NOMO-1 treated with dmso at 0.1 percent for 144 hours (cell line): ENCODE measurements at regions not wholly inside any gene's neighbourhood (a gene's known extent, or its start where the extent isn't known, plus 50 kb on each side); places are given as distances from the start of the nearest gene placed in this dataset.
"Not testable (repeated sequence)": the region's sequence is repeated elsewhere in the genome, so short reads cannot be mapped to it uniquely, and the experiment has no call there.

Experiments used
- DNase-seq: peaks from one replicate; lab custom pipeline; 2025; ENCODE audit not compliant: unreplicated experiment; lab: John Stamatoyannopoulos, UW

DNA sequence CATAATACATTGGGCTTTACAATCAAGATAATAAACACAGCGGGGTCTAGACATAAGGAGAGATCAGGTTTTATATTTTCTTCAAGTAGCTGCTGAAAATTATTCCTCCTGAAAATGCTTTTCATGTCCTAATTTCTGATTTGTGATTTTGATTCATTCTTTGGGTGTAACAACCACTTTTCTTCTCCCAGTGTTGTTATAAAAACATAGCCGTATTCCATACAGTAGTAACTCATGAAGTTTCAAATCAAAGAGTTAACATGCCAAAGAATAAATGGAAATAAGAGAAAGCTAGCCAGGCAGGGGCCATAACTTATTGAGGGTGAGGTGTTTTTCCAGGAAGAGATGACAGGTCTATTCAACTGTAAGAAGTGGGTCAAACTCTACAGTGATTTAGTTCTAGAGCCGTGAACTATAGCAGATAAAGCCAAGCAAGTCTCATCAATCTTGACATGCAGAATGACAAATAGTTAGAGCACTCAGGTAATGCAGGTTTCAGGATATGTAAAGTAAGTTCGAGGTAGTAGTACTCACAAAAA is 934.4 kb upstream of the SLITRK1 start:
- no peak for DNase-seq

DNA sequence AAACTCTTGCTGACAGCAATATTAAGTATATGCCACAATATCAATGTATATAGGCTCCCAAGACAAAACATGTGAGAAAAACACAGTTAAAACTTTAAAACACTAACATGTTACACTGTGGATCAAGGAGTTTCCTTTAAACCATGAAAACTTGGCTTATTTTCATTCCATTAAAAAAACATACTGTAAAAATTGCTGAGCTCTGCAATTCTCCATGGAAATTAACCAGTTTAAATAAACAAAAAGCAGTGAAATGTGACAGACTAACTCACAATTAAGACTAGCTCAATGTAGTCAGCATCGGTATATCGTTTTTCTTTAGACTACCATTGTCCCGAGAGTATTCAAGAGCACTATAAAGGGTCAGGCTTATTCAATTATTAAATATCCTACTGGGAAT is 930.5 kb upstream of the SLITRK1 start:
- no peak for DNase-seq

DNA sequence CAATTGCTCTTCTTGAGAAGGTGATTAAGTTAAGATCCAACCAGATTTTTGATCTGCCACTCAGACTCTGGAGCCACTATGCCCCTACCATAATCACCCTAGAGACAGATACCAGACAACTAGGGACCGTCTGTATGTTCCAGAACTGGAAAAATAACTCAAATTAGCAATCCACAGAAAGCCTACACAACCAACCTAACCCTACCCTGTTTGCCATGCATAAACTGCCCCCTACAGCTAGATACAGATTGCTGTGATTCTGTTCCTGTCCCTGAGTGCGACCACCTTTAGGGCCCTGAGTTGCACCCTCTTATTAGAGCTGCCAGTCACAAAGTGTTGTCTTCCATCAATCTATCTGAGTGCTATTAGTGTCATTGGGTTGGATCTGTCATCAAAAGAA is 929.8 kb upstream of the SLITRK1 start:
- no peak for DNase-seq

- no peak for DNase-seq
Observed at GRCh38 chr13:84810781-84811180, 928.5 kb upstream of the SLITRK1 start.

DNA sequence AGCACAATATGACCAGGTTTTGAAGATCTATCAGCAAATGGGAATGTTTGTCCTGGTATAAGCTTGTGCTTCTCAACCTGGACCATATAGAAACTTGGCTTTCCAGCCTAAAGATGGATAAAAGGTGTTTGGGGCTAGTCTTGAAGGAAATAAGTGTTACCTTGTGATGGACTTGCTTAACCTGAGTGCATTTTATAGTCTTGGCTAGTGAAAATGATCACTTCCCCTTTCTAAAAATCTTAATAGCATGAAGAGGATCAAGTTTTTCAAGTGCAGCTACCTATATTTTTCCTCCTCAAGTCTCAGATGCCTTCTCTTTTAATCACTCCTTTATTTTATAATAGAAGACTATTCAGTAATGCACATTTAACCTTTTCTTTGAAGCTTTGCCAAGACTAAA is 919.8 kb upstream of the SLITRK1 start:
- no peak for DNase-seq

GRCh38 chr13:84784443-84785153 is 902.3 kb upstream of the SLITRK1 start:
- no peak for DNase-seq

DNA sequence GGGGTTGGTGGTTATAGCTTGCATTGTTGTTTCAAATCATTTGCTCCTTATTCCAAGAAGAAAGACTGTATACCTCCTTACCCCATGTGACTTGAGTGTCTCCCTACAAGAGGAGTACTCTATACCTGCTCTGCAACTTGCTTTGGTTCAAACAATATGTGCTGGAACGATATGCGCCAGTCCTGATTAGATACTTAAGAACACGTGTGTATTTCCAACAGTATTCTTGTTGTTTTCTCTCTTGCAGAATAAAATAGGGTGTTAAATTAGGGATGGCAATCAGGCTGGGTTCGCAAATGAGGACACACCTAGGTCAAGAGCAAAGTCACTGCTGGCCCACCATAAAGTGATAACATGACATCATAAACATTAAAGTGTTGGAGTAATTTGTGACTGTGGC is 895.0 kb upstream of the SLITRK1 start:
- no peak for DNase-seq

GRCh38 chr13:84776593-84776992 is 894.3 kb upstream of the SLITRK1 start:
- DNase-seq = no peak

- DNase-seq = not testable (repeated sequence)
Observed at GRCh38 chr13:84775920-84776319, 893.6 kb upstream of the SLITRK1 start.

GRCh38 chr13:84774111-84774510 is 891.8 kb upstream of the SLITRK1 start:
- DNase-seq = no peak

DNA sequence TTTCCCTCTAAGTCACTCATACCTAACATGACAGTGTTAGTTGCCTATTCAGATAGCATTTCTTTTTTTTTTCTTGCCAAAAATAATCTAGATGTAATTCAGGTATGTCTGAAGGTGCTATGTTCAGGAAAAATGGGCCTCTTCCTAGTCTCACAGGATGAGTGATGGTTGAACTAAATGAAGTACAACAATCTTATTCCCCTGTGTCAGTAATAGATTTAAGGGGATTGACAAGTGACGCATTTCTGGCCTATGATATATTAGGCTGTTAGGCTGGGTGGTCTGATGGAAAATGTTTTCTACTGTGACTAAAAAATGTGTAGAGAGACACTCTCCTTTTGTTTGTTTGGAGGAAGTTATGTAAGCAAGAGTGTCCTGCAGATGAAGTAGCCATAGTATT is 878.7 kb upstream of the SLITRK1 start:
- DNase-seq = no peak

- no peak for DNase-seq
Observed at GRCh38 chr13:84749126-84749525, 866.9 kb upstream of the SLITRK1 start.

GRCh38 chr13:84745051-84745551 is 862.8 kb upstream of the SLITRK1 start:
- DNase-seq = no peak

GRCh38 chr13:84744203-84744602 is 861.9 kb upstream of the SLITRK1 start:
- DNase-seq = no peak

DNA sequence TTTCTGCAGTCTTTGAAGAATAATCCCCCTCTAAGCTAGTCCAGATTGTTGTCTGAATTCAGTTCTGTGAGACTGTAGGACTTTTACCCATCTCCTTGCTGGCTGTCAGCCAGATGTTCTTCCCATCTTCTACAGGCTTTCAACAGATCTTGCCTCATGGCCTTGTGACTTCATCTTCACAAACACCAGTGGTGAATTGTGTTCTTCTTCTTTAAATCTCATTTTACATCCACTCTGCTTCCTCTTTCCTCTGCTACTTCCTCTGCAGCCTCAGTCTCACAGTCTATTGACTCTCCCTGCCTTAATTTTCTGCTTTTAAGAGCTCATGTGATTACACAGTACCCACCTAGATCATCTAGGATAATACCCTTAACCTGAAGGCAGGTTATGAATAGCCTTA is 859.0 kb upstream of the SLITRK1 start:
- no peak for DNase-seq

GRCh38 chr13:84739021-84739420 is 856.7 kb upstream of the SLITRK1 start:
- DNase-seq = no peak

GRCh38 chr13:84737661-84738060 is 855.4 kb upstream of the SLITRK1 start:
- no peak for DNase-seq

GRCh38 chr13:84730376-84730775 is 848.1 kb upstream of the SLITRK1 start:
- no peak for DNase-seq

DNA sequence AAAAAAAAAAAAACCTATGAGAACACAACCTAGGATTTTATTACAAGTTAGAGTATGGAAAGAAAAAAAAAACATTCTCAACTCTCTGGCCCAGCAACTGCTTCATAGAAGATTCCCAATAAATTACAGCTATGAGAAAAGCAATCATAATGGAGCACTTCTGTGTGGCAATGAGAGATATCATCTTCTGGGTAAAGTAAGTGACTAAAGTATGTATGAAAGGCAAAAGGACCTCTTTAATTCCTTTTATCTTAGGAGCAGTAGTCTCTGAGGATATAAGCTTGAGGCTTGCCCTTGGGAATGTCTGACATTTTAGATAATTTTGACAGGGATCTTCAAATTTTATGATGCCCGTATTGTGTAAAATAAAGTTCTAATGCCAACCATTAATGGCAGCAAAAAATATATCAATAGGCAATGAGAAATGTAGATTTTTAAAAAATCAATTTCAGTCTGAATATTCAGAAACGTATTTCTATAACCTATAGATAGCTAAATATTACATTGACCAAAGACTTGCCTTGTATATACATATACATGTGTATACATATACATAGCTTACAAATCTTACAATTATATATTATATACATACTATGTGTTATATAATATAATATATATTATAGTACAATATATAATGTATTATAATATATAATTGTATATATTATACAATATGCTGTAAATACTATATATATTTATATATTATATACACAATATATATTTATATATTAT is 823.9 kb upstream of the SLITRK1 start:
- no peak for DNase-seq

GRCh38 chr13:84702174-84702573 is 819.9 kb upstream of the SLITRK1 start:
- no peak for DNase-seq

DNA sequence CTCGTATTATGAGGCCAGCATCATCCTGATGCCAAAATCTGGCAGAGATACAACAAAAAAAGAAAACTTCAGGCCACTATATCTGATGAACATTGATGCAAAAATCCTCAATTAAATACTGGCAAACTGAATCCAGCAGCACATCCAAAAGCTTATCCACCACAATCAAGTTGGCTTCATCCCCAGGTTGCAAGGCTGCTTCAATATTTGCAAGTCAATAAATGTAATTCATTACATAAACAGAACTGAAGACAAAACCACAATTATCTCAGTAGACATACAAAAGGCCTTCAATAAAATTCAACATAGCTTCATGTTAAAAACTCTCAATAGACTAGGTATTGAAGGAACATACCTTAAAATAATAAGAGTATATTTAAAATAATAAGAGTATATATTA is 815.3 kb upstream of the SLITRK1 start:
- not testable (repeated sequence) for DNase-seq

GRCh38 chr13:84686973-84687372 is 804.7 kb upstream of the SLITRK1 start:
- DNase-seq = no peak
